Neural progenitor cell (in vitro differentiated cells): ENCODE measurements at regions not wholly inside any gene's neighbourhood (a gene's known extent, or its start where the extent isn't known, plus 50 kb on each side); places are given as distances from the start of the nearest gene placed in this dataset.

ENCODE experiments used
- DNase-seq: peaks from one replicate; pipeline ENCODE4 v3.0.0-alpha.2; 2016; ENCODE audit warnings: low spot score
- H2AFZ ChIP-seq: fragments of 200-600 bp; sonication (generic); replicated peaks from 2 replicates; pipeline ENCODE4 v1.6.1; 2016; ENCODE audit warnings: antibody characterized with exemption
- H3F3A ChIP-seq: fragments of 200-600 bp; sonication (generic); 2 replicates; pipeline ENCODE4 v1.6.1; 2016; ENCODE audit warnings: antibody characterized with exemption, low read depth
- H3K27ac ChIP-seq: fragments of 200-600 bp; sonication (generic); 2 replicates; pipeline ENCODE4 v1.5.1; 2016; ENCODE audit warnings: mild to moderate bottlenecking
- H3K27me3 ChIP-seq: fragments of 200-600 bp; sonication (generic); 2 replicates; pipeline ENCODE4 v1.6.1; 2016; ENCODE audit warnings: mild to moderate bottlenecking, moderate library complexity
- H3K36me3 ChIP-seq: fragments of 200-600 bp; sonication (generic); 2 replicates; pipeline ENCODE4 v1.5.1; 2016
- H3K4me1 ChIP-seq: fragments of 200-600 bp; sonication (generic); 2 replicates; pipeline ENCODE4 v1.6.1; 2016; ENCODE audit warnings: mixed run types
- H3K4me2 ChIP-seq: fragments of 200-600 bp; sonication (generic); 2 replicates; pipeline ENCODE4 v1.6.1; 2016
- H3K4me3 ChIP-seq: fragments of 200-600 bp; sonication (generic); 2 replicates; pipeline ENCODE4 v1.5.1; 2016
- H3K79me2 ChIP-seq: fragments of 200-600 bp; sonication (generic); 2 replicates; pipeline ENCODE4 v1.6.1; 2016; ENCODE audit warnings: low read depth
- H3K9ac ChIP-seq: fragments of 200-600 bp; sonication (generic); 2 replicates; pipeline ENCODE4 v1.6.1; 2016
- H3K9me3 ChIP-seq: fragments of 200-600 bp; sonication (generic); 2 replicates; pipeline ENCODE4 v1.5.1; 2016; ENCODE audit warnings: low read depth
- H4K20me1 ChIP-seq: fragments of 200-600 bp; sonication (generic); 2 replicates; pipeline ENCODE4 v1.6.1; 2016; ENCODE audit warnings: low read depth
- H3K27ac Mint-ChIP-seq: 3 replicates; pipeline ENCODE4 v1.8.0; 2021; ENCODE audit warnings: mixed read lengths
- H3K27me3 Mint-ChIP-seq: 2 replicates; pipeline ENCODE4 v1.8.0; 2022; ENCODE audit warnings: low read depth, mild to moderate bottlenecking, inconsistent platforms, moderate library complexity, mixed read lengths; ENCODE audit not compliant: insufficient read depth
- H3K36me3 Mint-ChIP-seq: 3 replicates; pipeline ENCODE4 v1.8.0; 2021; ENCODE audit warnings: mixed read lengths
- H3K4me1 Mint-ChIP-seq: 3 replicates; pipeline ENCODE4 v1.8.0; 2021; ENCODE audit warnings: mixed read lengths
- H3K4me3 Mint-ChIP-seq: 3 replicates; pipeline ENCODE4 v1.8.0; 2021; ENCODE audit warnings: mild to moderate bottlenecking, moderate library complexity, mixed read lengths
- H3K9me3 Mint-ChIP-seq: 3 replicates; pipeline ENCODE4 v1.8.0; 2020; ENCODE audit warnings: mixed read lengths
- EZH2 ChIP-seq: fragments of 200-600 bp; sonication (generic); IDR thresholded peaks from 2 replicates; pipeline ENCODE4 v1.6.1; 2017; ENCODE audit warnings: antibody characterized with exemption, mild to moderate bottlenecking, moderate library complexity
- EZH2phosphoT487 ChIP-seq: fragments of 200-600 bp; sonication (generic); IDR thresholded peaks from 2 replicates; pipeline ENCODE4 v1.6.1; 2017; ENCODE audit warnings: antibody characterized with exemption
- TF ChIP-seq, protein P1 (sequence below): fragments of 200-600 bp; sonication (generic); IDR thresholded peaks from 2 replicates; pipeline ENCODE4 v1.5.1; 2017; ENCODE audit warnings: antibody characterized with exemption, mild to moderate bottlenecking

DNA sequence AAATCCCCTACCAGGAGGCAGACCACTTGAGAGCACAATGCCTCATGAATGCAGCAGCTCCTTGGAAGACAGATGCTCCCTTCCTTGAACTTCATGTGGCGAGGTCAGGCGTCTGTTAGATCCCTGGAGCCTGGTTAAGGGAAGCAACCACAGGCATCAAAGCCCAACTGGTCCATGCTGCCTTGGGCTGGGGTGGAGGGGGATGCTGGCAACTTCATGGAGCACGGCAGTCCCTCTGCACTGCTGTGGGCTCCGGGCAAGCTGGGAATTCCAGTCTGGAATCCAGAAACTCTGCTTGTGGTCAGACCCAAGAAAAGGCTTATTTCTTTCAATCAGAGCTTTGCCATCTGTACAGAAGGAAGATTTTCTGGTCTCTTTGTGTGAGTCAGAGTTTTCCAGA is 130.4 kb downstream of the PFKFB3 start:
- H3K27ac ChIP-seq, result no peak overlapping the region
- peaks cover under 1% of the 10 kb centered on the region for H3F3A ChIP-seq
- no peaks in the 10 kb centered on the region for H4K20me1 ChIP-seq
- no peak overlapping the region for H3K9ac ChIP-seq
- H3K27ac Mint-ChIP-seq, result no peak overlapping the region
- no peak overlapping the region for H2AFZ ChIP-seq
- H3K9me3 Mint-ChIP-seq, result peaks cover 19% of the 10 kb centered on the region
- no peaks in the 10 kb centered on the region for H3K79me2 ChIP-seq
- H3K27me3 ChIP-seq, result no peaks in the 10 kb centered on the region
- no peak overlapping the region for H3K4me3 Mint-ChIP-seq
- H3K4me2 ChIP-seq, result no peak overlapping the region
- no peak for DNase-seq
- H3K4me1 ChIP-seq, result no peaks in the 10 kb centered on the region
- H3K4me1 Mint-ChIP-seq, result peaks cover 2% of the 10 kb centered on the region
- TF ChIP-seq EZH2 (no peak), EZH2phosphoT487 (no peak)
- TF ChIP-seq, protein P1, sequence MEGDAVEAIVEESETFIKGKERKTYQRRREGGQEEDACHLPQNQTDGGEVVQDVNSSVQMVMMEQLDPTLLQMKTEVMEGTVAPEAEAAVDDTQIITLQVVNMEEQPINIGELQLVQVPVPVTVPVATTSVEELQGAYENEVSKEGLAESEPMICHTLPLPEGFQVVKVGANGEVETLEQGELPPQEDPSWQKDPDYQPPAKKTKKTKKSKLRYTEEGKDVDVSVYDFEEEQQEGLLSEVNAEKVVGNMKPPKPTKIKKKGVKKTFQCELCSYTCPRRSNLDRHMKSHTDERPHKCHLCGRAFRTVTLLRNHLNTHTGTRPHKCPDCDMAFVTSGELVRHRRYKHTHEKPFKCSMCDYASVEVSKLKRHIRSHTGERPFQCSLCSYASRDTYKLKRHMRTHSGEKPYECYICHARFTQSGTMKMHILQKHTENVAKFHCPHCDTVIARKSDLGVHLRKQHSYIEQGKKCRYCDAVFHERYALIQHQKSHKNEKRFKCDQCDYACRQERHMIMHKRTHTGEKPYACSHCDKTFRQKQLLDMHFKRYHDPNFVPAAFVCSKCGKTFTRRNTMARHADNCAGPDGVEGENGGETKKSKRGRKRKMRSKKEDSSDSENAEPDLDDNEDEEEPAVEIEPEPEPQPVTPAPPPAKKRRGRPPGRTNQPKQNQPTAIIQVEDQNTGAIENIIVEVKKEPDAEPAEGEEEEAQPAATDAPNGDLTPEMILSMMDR, result no peak
- H3K36me3 ChIP-seq, result no peaks in the 10 kb centered on the region
- peaks cover 10% of the 10 kb centered on the region for H3K27me3 Mint-ChIP-seq
- peaks cover 8% of the 10 kb centered on the region for H3K36me3 Mint-ChIP-seq
- no peak overlapping the region for H3K4me3 ChIP-seq
- no peaks in the 10 kb centered on the region for H3K9me3 ChIP-seq

DNA sequence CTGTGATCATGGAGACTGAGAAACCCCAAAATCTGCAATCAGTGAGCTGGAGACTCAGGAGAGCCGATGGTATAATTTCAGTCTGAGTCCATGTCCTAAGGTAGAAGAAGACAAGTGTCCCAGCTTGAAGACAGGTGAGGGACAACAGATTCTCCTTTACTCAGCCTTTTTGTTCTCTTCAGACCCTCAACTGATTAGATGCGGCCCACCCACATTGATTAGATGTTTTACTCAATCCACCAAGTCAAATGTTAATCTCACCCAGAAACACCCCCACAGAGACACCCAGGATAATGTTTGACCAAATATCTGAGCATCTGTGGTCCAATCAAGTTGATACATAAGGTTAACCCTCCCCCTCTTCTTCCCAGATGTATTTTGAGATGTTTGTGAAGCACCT is 131.2 kb downstream of the PFKFB3 start:
- Mint-ChIP-seq H3K36me3 (peaks cover 8% of the 10 kb centered on the region), H3K27me3 (peaks cover 9% of the 10 kb centered on the region), H3K9me3 (peaks cover 19% of the 10 kb centered on the region), H3K27ac (no peak overlapping the region), H3K4me1 (no peaks in the 10 kb centered on the region), H3K4me3 (no peak overlapping the region)
- Histone ChIP-seq H3K27ac (no peak overlapping the region), H3K4me2 (no peak overlapping the region), H3F3A (no peaks in the 10 kb centered on the region), H3K79me2 (no peaks in the 10 kb centered on the region), H4K20me1 (no peaks in the 10 kb centered on the region), H3K4me1 (no peaks in the 10 kb centered on the region), H2AFZ (no peak overlapping the region), H3K27me3 (no peaks in the 10 kb centered on the region), H3K9ac (no peak overlapping the region), H3K9me3 (no peaks in the 10 kb centered on the region), H3K4me3 (no peak overlapping the region), H3K36me3 (no peaks in the 10 kb centered on the region)
- TF ChIP-seq, protein P1, result no peak
- no peak for TF ChIP-seq EZH2
- TF ChIP-seq EZH2phosphoT487, result no peak
- no peak for DNase-seq

DNA sequence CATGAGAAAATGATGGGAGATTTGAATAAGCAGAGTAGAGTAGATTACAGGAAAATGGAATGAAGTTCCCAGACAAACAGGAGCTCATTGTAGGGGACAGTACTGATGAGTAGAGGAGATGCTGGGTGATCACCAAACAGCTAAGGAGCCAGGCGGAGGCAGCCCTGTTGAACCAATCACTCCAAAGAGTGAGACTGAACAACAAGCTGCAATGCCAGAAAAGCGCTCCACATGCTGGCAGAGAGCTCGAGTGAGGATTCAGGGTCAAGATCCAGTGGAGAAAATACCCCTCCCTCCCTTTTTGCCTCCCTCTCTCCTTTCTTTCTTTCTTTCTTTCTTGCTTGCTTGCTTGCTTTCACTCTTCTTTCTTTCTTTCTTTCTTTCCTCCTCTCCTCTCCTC is 133.3 kb downstream of the PFKFB3 start:
- Histone ChIP-seq H4K20me1 (no peaks in the 10 kb centered on the region), H3K27ac (no peak overlapping the region), H3K79me2 (no peaks in the 10 kb centered on the region), H3K9ac (no peak overlapping the region), H3K4me2 (no peak overlapping the region), H2AFZ (no peak overlapping the region), H3K27me3 (no peaks in the 10 kb centered on the region), H3K4me3 (no peak overlapping the region), H3K4me1 (no peaks in the 10 kb centered on the region), H3K9me3 (no peaks in the 10 kb centered on the region), H3F3A (no peaks in the 10 kb centered on the region), H3K36me3 (no peaks in the 10 kb centered on the region)
- TF ChIP-seq, protein P1, result no peak
- no peak for TF ChIP-seq EZH2phosphoT487
- TF ChIP-seq EZH2, result no peak
- H3K27ac Mint-ChIP-seq, result no peak overlapping the region
- peaks cover 10% of the 10 kb centered on the region for H3K9me3 Mint-ChIP-seq
- no peak for DNase-seq
- H3K4me1 Mint-ChIP-seq, result no peaks in the 10 kb centered on the region
- no peak overlapping the region for H3K4me3 Mint-ChIP-seq
- H3K27me3 Mint-ChIP-seq, result peaks cover 5% of the 10 kb centered on the region
- H3K36me3 Mint-ChIP-seq, result peaks cover 5% of the 10 kb centered on the region

DNA sequence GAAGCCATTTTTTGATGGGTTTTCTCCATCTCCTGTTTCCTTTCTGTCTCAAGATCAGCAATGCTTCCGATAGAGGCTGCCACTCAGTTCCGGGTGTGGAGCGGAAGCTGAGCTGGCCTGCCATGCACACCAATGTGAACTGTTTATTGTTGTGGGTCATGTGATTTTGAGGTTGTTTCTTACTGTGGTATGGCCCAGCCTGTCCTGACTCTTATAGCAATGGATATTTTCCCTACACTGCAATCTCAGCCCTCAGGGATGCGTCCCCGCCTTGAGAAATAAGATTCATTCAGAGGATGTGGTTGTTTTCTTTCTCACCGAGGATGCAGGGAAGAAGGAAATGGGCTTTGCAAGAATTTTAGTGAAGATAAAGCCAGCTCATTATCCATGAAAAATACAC is 134.7 kb downstream of the PFKFB3 start:
- Mint-ChIP-seq H3K36me3 (peaks cover 5% of the 10 kb centered on the region), H3K27me3 (peaks cover 2% of the 10 kb centered on the region)
- TF ChIP-seq EZH2phosphoT487 (no peak), EZH2 (no peak)
- TF ChIP-seq, protein P1, result no peak

More for the DNA sequence above, 134.7 kb downstream of the PFKFB3 start:
- no peaks in the 10 kb centered on the region for H3K27me3 ChIP-seq
- no peak overlapping the region for H3K27ac ChIP-seq
- no peak overlapping the region for H3K4me3 ChIP-seq
- Mint-ChIP-seq H3K4me3 (no peak overlapping the region), H3K27ac (no peak overlapping the region), H3K4me1 (no peaks in the 10 kb centered on the region), H3K9me3 (peaks cover 10% of the 10 kb centered on the region)
- H3K4me1 ChIP-seq, result no peaks in the 10 kb centered on the region
- no peak for DNase-seq
- H2AFZ ChIP-seq, result no peak overlapping the region
- no peaks in the 10 kb centered on the region for H3K79me2 ChIP-seq
- no peaks in the 10 kb centered on the region for H3F3A ChIP-seq
- no peak overlapping the region for H3K9ac ChIP-seq
- no peak overlapping the region for H3K4me2 ChIP-seq
- H3K36me3 ChIP-seq, result no peaks in the 10 kb centered on the region
- H4K20me1 ChIP-seq, result no peaks in the 10 kb centered on the region
- H3K9me3 ChIP-seq, result no peaks in the 10 kb centered on the region
